Astrocyte (in vitro differentiated cells and primary cell): ENCODE measurements at regions not wholly inside any gene's neighbourhood (a gene's known extent, or its start where the extent isn't known, plus 50 kb on each side); places are given as distances from the start of the nearest gene placed in this dataset.

ENCODE experiments used
- CTCF ChIP-seq: IDR thresholded peaks from 2 replicates; pipeline ENCODE4 v1.5.1; 2011; ENCODE audit warnings: low read depth, mild to moderate bottlenecking, inconsistent platforms, low read length, moderate library complexity; ENCODE audit not compliant: insufficient read depth
- EZH2 ChIP-seq: IDR thresholded peaks from 2 replicates; pipeline ENCODE4 v1.6.1; 2012; ENCODE audit warnings: mild to moderate bottlenecking, low read length, inconsistent platforms; ENCODE audit not compliant: insufficient read depth

- TF ChIP-seq CTCF = no peak
- no peak for TF ChIP-seq EZH2
Measured at GRCh38 chr3:194874206-194874605, 188.5 kb downstream of the FAM43A start.
